SK-MEL-5 (cell line): ENCODE measurements at regions not wholly inside any gene's neighbourhood (a gene's known extent, or its start where the extent isn't known, plus 50 kb on each side); places are given as distances from the start of the nearest gene placed in this dataset.
"Not testable (repeated sequence)": the region's sequence is repeated elsewhere in the genome, so short reads cannot be mapped to it uniquely, and the experiment has no call there.

ENCODE experiments used
- DNase-seq: peaks from one replicate; pipeline ENCODE4 v3.0.0-alpha.2; 2016; ENCODE audit warnings: low read depth, low spot score
- in situ Hi-C: cut with HindIII; loops from 2 replicates; pipeline ENCODE4 v1.10.0; 2016; ENCODE audit warnings: low sequenced_read_pairs, high pct_unique_total_duplicates, low pct_unique_long_range_greater_than_20kb

GRCh38 chr14:70269582-70269981 is 80.8 kb upstream of the SLC8A3 start:
- in situ Hi-C loops, result no loop called here
- no peak for DNase-seq

DNA sequence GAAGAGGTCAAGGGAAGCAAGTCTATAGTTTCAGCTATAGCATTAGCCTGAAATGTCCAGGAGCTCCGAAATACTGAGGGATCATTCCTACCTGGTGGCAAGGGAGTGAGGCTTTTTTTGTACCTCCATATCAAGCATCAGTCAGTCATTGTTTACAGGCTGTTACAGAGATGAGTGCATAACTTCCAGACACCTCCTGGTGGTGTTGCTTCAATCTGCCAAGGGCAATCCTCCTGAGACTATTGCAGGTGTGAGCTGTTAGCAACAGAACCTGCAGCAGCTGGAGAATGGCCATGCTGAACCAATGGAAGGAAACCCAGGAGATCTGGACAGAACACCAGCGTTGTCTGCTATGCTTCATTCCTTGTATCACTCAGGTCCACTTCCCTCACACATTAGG is 80.0 kb upstream of the SLC8A3 start:
- in situ Hi-C loops, result no loop called here
- no peak for DNase-seq

DNA sequence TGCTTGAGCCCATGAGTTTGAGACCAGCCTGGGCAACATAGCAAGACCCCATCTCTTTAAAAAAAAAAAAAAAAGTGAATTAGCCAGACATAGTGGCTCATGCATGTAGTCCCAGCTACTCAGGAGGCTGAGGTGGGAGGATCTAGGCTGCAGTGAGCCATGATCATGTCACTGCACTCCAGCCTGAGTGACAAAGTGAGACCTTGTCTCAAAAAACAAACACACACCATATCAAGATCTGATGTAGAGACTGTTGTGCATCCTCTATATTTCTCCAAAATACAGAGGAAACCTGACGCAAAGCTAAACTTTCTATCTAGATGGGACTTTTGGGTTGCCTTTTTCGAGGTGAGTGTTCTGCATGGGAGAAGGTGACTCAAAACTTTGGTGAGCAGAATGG is 77.4 kb upstream of the SLC8A3 start:
- in situ Hi-C loops, result no loop called here

GRCh38 chr14:70265422-70265821 is 76.7 kb upstream of the SLC8A3 start:
- in situ Hi-C loops, result no loop called here
- DNase-seq, result no peak

More for the DNA sequence above, 77.4 kb upstream of the SLC8A3 start:
- DNase-seq, result no peak

GRCh38 chr14:70259420-70259819 is 70.7 kb upstream of the SLC8A3 start:
- no peak for DNase-seq
- in situ Hi-C loops, result no loop called here

GRCh38 chr14:70257526-70257925 is 68.8 kb upstream of the SLC8A3 start:
- peak; percentile 70 for DNase-seq

DNA sequence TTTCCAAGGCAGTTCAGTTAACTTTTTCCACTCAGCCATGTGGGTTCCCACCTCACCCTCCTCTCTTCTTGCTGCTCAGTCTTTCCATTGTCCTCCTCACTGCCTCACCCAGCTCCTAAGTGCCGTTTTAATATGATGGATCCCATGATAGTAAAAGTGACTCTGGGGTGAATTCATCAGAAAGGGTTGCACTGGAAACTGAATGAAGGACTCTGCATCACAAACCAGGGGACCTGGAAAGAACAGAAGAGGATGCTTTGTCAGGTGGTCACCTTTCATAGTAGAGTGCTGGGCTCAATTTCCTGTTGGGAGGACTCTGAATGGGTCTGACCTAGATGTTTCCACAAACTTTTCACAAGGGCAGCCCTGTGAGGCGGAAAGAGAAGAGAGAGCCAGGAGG is 67.8 kb upstream of the SLC8A3 start:
- in situ Hi-C loops, result no loop called here
- no peak for DNase-seq

More at GRCh38 chr14:70257526-70257925, 68.8 kb upstream of the SLC8A3 start:
- in situ Hi-C loops, result no loop called here

DNA sequence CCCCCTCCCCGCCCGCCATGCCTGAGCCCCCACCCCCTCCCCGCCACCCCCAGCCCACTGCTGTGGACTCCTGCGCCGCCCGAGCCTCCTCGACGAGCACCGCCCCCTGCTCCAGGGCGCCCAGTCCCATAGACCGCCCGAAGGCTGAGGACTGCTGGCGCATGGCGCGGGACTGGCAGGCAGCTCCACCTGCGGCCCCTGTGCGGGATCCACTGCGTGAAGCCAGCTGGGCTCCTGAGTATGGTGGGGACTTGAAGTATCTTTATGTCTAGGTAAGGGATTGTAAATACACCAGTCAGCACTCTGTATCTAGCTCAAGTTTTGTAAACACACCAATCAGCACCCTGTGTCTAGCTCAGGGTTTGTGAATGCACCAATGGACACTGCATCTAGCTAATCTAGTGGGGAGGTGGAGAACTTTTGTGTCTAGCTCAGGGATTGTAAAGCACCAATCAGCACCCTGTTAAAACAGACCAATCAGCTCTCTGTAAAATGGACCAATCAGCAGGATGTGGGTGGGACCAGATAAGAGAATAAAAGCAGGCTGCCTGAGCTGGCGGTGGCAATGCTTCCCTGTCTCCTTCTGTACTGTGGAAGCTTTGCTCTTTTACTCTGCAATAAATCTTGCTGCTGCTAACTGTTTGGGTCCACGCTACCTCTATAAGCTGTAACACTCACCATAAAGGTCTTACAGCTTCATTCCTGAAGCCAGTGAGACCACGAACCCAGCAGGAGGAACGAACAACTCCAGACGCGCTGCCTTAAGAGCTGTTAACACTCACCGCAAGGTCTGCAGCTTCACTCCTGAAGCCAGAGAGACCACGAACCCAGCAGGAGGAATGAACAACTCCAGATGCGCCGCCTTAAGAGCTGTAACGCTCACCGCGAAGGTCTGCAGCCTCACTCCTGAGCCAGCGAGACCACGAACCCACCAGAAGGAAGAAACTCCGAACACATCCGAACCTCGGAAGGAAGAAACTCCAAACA is 66.6 kb upstream of the SLC8A3 start:
- in situ Hi-C loops, result not testable (repeated sequence)
- DNase-seq, result peak; percentile 22

DNA sequence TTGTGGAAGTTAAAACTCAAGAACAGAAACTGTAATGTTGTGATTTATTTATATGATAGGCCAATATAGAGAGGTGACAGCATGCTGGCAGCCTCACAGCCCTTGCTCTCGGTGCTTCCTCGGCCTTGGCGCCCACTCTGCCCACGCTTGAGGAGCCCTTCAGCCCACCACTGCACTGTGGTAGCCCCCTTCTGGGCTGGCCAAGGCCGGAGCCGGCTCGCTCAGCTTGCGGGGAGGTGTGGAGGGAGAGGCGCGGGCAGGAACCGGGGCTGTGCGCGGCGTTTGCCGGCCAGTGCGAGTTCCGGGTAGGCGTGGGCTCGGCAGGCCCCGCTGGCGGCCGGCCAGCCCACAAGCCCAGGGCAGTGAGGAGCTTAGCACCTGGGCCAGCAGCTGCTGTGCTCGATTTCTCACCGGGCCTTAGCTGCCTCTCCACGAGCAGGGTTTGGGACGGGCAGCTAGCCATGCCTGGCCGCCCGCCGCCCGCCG is 65.8 kb upstream of the SLC8A3 start:
- in situ Hi-C loops, result no loop called here

DNA sequence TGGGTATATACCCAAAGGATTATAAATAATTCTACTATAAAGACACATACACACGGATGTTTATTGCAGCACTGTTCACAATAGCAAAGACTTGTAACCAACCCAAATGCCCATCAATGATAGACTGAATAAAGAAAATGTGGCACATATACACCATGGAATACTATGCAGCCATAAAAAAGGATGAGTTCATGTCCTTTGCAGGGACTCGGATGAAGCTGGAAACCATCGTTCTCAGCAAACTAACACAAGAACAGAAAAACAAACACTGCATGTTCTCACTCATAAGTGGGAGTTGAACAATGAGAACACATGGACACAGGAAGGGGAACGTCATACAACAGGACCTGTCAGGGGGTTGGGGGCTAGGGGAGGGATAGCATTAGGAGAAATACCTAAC is 64.8 kb upstream of the SLC8A3 start:
- in situ Hi-C loops, DNase-seq: not testable (repeated sequence)

More for the DNA sequence above, 65.8 kb upstream of the SLC8A3 start:
- peak; percentile 13 for DNase-seq

GRCh38 chr14:70245026-70245425 is 56.3 kb upstream of the SLC8A3 start:
- in situ Hi-C loops, result no loop called here
- DNase-seq, result no peak

GRCh38 chr14:70239802-70240201 is 51.1 kb upstream of the SLC8A3 start:
- DNase-seq, result no peak
- in situ Hi-C loops, result no loop called here

GRCh38 chr14:70238635-70239034 is 49.9 kb upstream of the SLC8A3 start:
- DNase-seq, in situ Hi-C loops: not testable (repeated sequence)
